OCI-LY1 (cell line): ENCODE measurements at regions not wholly inside any gene's neighbourhood (a gene's known extent, or its start where the extent isn't known, plus 50 kb on each side); places are given as distances from the start of the nearest gene placed in this dataset.

Source experiments
- H2AFZ ChIP-seq: fragments of 200-600 bp; sonication (generic), shearing (Covaris generic); 2 replicates; pipeline ENCODE4 v1.6.0; 2014; ENCODE audit warnings: antibody characterized with exemption, mild to moderate bottlenecking, low read length
- H3F3A ChIP-seq: fragments of 200-600 bp; sonication (generic), shearing (Covaris generic); 2 replicates; pipeline ENCODE4 v1.6.0; 2014; ENCODE audit warnings: mild to moderate bottlenecking, antibody characterized with exemption, low read length, moderate library complexity; ENCODE audit not compliant: insufficient read depth
- H3K27ac ChIP-seq: fragments of 200-600 bp; sonication (generic); 2 replicates; pipeline ENCODE4 v1.5.1; 2014; ENCODE audit warnings: low read length, mixed run types, mild to moderate bottlenecking, low read depth; ENCODE audit not compliant: poor library complexity, severe bottlenecking
- H3K27me3 ChIP-seq: fragments of 200-600 bp; sonication (generic); 2 replicates; pipeline ENCODE4 v1.6.0; 2014; ENCODE audit warnings: antibody characterized with exemption, mild to moderate bottlenecking, low read length, moderate library complexity; ENCODE audit not compliant: insufficient read depth
- H3K36me3 ChIP-seq: fragments of 200-600 bp; sonication (generic); 2 replicates; pipeline ENCODE4 v1.6.1; 2014; ENCODE audit warnings: mild to moderate bottlenecking, antibody characterized with exemption, low read length, moderate library complexity, mixed read lengths; ENCODE audit not compliant: insufficient read depth
- H3K4me1 ChIP-seq: fragments of 200-600 bp; sonication (generic); 2 replicates; pipeline ENCODE4 v1.5.1; 2014; ENCODE audit warnings: mild to moderate bottlenecking, low read length, moderate library complexity; ENCODE audit not compliant: insufficient read depth, severe bottlenecking
- H3K4me2 ChIP-seq: fragments of 200-600 bp; sonication (generic), shearing (Covaris generic); 2 replicates; pipeline ENCODE4 v1.6.1; 2014; ENCODE audit warnings: low read length
- H3K4me3 ChIP-seq: fragments of 200-600 bp; sonication (generic); 2 replicates; pipeline ENCODE4 v1.5.1; 2014; ENCODE audit warnings: low read length, low read depth, mild to moderate bottlenecking, mixed read lengths; ENCODE audit not compliant: poor library complexity, severe bottlenecking
- H3K79me2 ChIP-seq: fragments of 200-600 bp; shearing (Covaris generic); 2 replicates; pipeline ENCODE4 v1.6.1; 2016; ENCODE audit warnings: mixed run types, low read length, mixed read lengths; ENCODE audit not compliant: insufficient read depth
- H3K9ac ChIP-seq: fragments of 200-600 bp; sonication (generic), shearing (Covaris generic); 2 replicates; pipeline ENCODE4 v1.6.1; 2014; ENCODE audit warnings: mild to moderate bottlenecking, low read length, mixed read lengths
- H3K9me2 ChIP-seq: fragments of 200-600 bp; sonication (generic), shearing (Covaris generic); 2 replicates; pipeline ENCODE4 v1.6.1; 2014; ENCODE audit warnings: low read depth, mild to moderate bottlenecking, low read length, mixed read lengths
- H3K9me3 ChIP-seq: fragments of 200-600 bp; shearing (Covaris generic); 2 replicates; pipeline ENCODE4 v1.6.1; 2014; ENCODE audit warnings: low read length, mixed read lengths
- H4K20me1 ChIP-seq: fragments of 200-600 bp; sonication (generic), shearing (Covaris generic); 2 replicates; pipeline ENCODE4 v1.6.0; 2016; ENCODE audit warnings: mild to moderate bottlenecking, low read length; ENCODE audit not compliant: insufficient read depth
- EZH2 ChIP-seq: fragments of 200-600 bp; sonication (generic), shearing (Covaris generic); IDR thresholded peaks from 2 replicates; pipeline ENCODE4 v1.8.0; 2017; ENCODE audit warnings: borderline replicate concordance, mixed run types, mild to moderate bottlenecking, antibody characterized with exemption, low read length, moderate library complexity, mixed read lengths
- TF ChIP-seq, protein P1 (sequence below): fragments of 200-600 bp; sonication (generic), shearing (Covaris generic); IDR thresholded peaks from 2 replicates; pipeline ENCODE4 v1.5.1; 2017; ENCODE audit warnings: mild to moderate bottlenecking, antibody characterized with exemption, low read length, moderate library complexity, mixed read lengths

DNA sequence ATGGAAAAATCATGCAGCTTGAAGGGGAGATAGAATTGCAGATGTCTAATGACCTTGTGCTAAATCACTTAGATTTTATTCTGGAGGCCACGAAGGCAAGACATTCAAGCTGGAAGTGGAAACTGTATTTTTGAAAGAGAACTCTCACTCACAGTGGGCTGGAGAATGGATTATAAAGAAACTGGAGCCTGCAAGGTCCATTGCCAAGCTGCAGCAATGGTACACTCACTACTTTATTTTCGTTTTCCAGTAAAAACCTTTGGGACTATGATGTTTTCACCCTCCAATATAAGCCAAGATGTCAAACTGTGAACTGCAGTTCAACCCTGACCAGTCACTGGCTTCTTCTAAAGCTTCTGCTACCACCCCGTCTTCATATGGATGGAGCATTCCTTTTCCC lies 62.0 kb downstream of the SKIDA1 start:
- no peaks in the 10 kb centered on the region for H3K36me3 ChIP-seq
- no peak for TF ChIP-seq EZH2
- TF ChIP-seq, protein P1, sequence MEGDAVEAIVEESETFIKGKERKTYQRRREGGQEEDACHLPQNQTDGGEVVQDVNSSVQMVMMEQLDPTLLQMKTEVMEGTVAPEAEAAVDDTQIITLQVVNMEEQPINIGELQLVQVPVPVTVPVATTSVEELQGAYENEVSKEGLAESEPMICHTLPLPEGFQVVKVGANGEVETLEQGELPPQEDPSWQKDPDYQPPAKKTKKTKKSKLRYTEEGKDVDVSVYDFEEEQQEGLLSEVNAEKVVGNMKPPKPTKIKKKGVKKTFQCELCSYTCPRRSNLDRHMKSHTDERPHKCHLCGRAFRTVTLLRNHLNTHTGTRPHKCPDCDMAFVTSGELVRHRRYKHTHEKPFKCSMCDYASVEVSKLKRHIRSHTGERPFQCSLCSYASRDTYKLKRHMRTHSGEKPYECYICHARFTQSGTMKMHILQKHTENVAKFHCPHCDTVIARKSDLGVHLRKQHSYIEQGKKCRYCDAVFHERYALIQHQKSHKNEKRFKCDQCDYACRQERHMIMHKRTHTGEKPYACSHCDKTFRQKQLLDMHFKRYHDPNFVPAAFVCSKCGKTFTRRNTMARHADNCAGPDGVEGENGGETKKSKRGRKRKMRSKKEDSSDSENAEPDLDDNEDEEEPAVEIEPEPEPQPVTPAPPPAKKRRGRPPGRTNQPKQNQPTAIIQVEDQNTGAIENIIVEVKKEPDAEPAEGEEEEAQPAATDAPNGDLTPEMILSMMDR: no peak
- no peaks in the 10 kb centered on the region for H3K4me1 ChIP-seq
- no peaks in the 10 kb centered on the region for H3F3A ChIP-seq
- no peak overlapping the region for H3K4me2 ChIP-seq
- no peaks in the 10 kb centered on the region for H4K20me1 ChIP-seq
- no peak overlapping the region for H2AFZ ChIP-seq
- H3K79me2 ChIP-seq: no peaks in the 10 kb centered on the region
- H3K9me3 ChIP-seq: no peaks in the 10 kb centered on the region
- no peaks in the 10 kb centered on the region for H3K9me2 ChIP-seq
- no peak overlapping the region for H3K27ac ChIP-seq
- H3K4me3 ChIP-seq: no peak overlapping the region
- H3K27me3 ChIP-seq: no peaks in the 10 kb centered on the region
- no peak overlapping the region for H3K9ac ChIP-seq

DNA sequence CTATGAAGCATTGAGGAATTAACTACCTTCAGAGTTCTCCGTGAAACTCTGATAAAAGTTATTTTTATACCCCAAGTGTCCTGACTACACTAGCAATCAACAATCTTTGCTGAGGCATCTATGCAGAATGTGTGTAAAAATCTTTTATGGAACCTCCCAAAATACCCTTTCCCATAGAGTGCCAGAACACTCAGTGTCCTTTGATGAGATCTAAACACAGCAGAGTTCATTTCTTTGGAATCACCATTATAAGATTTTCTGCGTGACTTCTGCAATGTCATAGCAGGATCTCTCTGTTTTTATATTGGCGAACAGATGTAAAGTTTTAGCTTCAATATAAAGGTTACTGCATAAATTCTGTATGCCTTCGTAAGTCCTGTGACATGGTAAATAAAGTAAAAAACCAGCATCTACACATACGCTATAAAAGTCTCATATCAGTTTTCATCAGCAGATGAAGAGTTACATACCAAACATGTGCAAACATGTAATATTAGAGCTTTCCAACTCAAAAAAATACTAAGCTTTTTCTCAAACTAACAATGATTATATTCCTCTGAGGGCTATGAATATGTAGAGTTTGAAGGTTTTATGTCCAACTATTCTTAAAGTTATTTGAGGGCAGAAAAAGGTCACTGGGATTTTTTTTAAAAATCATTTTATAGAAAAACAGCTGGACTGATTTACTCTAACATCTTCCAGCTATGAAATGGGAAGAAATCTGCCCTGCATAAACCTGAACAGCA lies 67.2 kb downstream of the SKIDA1 start:
- no peak for TF ChIP-seq EZH2
- TF ChIP-seq, protein P1: no peak
- no peak overlapping the region for H2AFZ ChIP-seq

DNA sequence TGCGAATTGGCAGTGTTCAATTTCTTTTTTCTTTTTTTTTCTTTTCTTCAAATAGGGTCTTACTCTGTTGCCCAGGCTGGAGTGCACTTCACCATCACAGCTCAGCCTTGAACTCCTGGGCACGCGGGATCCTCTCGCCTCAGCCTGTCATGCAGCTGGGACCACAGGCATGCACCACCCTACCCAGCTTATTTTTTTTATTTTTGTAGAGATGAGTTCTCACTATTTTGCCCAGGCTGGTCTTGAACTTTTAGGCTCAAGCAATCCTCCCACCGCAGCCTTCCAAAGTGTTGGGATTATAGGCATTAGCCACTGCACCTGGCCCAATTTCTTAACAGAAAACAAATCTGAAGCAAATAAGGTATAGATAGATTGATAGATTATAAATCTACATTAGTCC lies 69.3 kb downstream of the SKIDA1 start:
- TF ChIP-seq EZH2: no peak
- TF ChIP-seq, protein P1: no peak
- H3K9me2 ChIP-seq: no peaks in the 10 kb centered on the region

More for the DNA sequence above, 67.2 kb downstream of the SKIDA1 start:
- Histone ChIP-seq H3K27ac (no peak overlapping the region), H3K9me2 (no peaks in the 10 kb centered on the region), H3K9ac (no peak overlapping the region), H3K79me2 (no peaks in the 10 kb centered on the region), H3K36me3 (no peaks in the 10 kb centered on the region), H4K20me1 (no peaks in the 10 kb centered on the region), H3F3A (no peaks in the 10 kb centered on the region), H3K4me2 (no peak overlapping the region), H3K27me3 (no peaks in the 10 kb centered on the region), H3K4me1 (no peaks in the 10 kb centered on the region), H3K4me3 (no peak overlapping the region), H3K9me3 (no peaks in the 10 kb centered on the region; the same call in 1 of the 2 replicates)

More for the DNA sequence above, 69.3 kb downstream of the SKIDA1 start:
- Histone ChIP-seq H3K36me3 (no peaks in the 10 kb centered on the region), H3K9me3 (no peaks in the 10 kb centered on the region; the same call in 1 of the 2 replicates), H3K79me2 (no peaks in the 10 kb centered on the region), H3K4me3 (no peak overlapping the region), H3K27ac (no peak overlapping the region), H3K27me3 (no peaks in the 10 kb centered on the region), H3K4me2 (no peak overlapping the region), H2AFZ (no peak overlapping the region), H3K9ac (no peak overlapping the region), H3K4me1 (no peaks in the 10 kb centered on the region), H3F3A (no peaks in the 10 kb centered on the region), H4K20me1 (no peaks in the 10 kb centered on the region)
